GM18858 (cell line): ENCODE measurements at regions not wholly inside any gene's neighbourhood (a gene's known extent, or its start where the extent isn't known, plus 50 kb on each side); places are given as distances from the start of the nearest gene placed in this dataset.
"Not testable (repeated sequence)": the region's sequence is repeated elsewhere in the genome, so short reads cannot be mapped to it uniquely, and the experiment has no call there.

Experiments
- ATAC-seq: cut with Tn5 transposase; IDR thresholded peaks from one replicate; pipeline ENCODE4 v1.9.1; 2021; ENCODE audit not compliant: unreplicated experiment

DNA sequence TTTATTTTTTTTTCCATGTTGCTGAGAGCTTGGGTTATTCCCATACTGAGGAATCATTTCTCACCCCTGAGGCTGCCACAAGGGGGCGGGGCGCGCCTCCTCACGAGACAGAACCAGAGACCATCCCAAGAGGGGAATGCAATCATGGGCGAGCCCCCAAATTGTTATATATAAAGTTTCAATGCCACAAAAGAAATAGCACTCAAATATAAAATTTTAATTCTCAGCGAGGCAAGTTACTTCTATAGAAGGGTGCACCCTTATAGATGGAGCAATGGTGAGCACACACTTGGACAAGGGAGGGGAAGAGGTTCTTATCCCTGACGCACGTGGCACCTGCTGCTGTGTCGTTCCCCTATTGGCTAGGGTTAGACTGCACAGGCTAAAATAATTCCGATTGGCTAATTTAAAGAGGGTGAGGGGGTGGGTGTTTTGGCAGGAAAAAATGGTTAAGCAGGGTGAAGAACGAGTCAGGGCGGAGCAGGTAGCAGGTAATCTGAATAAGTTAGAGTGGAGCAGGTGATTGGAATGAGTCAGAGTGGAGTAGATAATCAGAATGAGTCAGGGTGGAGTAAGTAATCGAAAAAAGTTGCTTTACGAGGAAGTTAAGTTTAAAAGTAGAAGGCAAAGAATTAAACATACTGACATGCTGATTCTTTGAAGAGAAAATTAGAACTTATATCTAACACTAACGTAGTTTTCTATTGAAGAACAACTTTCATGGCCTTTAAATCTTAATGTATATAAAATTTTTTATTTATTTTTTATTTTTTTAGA is 177.5 kb downstream of the MTCL1 start:
- no peak for ATAC-seq

DNA sequence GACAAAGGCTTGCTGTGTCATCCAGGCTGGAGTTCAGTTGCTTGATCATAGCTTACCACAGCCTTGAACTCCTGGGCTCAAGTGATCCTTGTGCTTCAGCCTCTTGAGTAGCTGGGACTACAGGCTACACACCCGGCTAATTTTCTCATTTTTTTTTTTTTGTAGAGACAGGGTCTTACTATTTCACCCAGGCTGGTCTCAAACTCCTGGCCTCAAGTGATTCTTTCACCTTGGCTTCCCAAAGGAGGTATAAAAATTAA is 178.0 kb downstream of the MTCL1 start:
- no peak for ATAC-seq

DNA sequence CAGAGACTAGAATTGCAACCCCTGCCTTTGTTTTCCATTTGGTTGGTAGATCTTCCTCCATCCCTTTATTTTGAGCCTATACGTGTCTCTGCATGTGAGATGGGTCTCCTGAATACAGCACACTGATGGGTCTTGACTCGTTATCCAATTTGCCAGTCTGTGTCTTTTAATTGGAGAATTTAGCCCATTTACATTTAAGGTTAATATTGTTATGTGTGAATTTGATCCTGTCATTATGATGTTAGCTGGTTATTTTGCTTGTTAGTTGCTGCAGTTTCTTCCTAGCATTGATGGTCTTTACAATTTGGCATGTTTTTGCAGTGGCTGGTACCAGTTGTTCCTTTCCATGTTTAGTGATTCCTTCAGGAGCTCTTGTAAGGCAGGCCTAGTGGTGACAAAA is 182.5 kb downstream of the MTCL1 start:
- ATAC-seq: not testable (repeated sequence)

DNA sequence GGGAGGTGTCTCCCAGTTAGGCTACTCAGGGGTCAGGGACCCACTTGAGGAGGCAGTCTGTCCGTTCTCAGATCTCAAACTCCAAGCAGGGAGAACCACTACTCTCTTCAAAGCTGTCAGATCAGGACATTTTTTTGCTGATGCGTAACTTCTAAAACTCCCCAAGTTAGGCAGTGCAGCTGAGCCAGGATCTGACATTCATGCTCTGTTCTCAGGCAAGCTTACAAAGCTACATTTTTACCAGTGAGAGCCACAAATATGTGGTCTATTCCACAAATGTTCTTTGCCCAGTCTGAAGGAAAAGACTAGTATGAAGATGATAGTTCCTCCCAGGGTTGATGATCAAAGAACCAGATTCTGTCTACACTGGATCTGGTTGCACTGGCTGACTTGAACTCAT is 184.1 kb downstream of the MTCL1 start:
- ATAC-seq: no peak

DNA sequence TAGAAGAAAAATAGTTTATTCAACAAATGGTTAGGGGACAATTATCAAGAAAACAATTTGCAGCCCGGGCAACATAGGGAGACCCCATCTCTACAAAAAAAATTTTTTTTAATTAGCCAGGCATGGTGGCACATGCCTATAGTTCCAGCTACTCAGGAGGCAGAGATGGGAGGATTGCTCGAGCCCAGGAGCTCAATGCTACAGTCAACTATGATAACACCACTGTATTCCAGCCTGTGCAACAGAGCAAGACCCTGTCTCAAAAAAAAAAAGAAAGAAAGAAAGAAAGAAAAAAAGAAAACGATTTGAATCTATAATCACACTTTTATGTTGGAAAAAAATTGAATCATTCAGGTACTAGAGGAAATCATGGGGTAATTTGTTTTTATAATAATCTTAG is 185.1 kb downstream of the MTCL1 start:
- ATAC-seq: not testable (repeated sequence)

DNA sequence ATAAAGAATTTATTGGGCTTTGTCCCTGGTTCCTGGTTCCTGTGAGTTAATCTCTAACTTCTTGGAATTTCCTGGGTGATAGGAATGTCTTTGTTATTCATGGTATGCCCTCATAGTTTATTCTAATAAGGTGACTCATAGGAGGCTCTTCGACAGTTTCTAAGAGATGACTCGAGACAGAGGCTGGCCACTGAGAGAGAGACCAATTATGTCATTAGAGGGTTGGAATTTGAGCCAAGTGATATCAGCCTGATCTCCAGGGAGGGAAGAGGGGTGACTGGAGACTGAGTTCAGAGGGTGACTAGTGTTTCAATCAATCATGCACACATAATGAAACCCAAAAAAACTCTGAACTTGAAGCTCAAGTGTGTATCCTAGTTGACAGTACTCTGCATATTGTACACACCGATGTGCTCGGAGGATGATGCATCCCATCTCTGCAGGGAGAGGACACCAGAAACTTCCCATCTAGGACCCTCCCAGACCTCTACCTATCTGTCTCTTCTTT is 185.7 kb downstream of the MTCL1 start:
- no peak for ATAC-seq

DNA sequence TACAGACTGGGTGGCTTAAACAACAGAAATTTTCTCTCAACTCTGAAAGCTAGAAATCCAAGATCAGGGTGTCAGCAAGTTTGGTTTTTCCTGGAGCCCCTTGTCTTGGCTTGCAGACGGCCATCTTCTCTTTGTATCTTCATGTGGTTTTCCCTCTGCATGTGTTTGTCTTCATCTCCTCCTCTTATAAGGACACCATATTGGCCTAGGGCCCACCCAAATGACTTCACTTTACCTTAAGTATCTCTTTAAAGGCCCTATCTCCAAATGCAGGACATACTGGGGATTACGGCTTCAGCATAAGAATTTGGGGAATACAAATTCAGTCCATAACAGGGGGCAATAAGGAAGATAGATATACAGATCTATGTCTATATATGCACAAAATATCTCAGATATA is 187.9 kb downstream of the MTCL1 start:
- ATAC-seq: no peak

DNA sequence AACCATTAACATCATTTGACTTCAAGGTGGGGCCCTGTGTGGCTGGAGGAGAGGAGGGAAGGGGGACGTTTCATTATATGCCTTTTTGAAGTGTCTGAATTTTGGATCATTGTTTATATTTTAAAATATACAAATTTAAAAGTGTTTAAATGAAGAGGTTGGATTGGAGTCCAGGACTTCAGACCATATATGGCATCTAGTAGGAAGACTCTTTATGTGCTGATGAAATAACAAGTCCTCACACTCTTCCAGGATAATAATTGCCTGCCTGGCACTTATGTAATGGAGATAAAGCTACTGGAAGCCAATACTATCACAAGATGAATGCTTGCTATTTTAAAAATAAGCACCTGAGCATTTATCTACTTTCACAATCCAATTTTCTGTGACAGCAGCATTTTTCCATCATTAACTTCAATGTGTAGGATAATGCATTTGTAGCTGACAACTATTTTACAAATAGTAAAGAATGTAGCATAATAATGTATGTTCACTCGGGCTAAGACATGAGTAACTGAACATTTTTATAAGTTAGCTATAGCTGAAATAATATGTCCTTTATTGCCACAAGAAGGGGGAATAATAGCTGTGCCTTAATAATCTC is 188.4 kb downstream of the MTCL1 start:
- no peak for ATAC-seq

DNA sequence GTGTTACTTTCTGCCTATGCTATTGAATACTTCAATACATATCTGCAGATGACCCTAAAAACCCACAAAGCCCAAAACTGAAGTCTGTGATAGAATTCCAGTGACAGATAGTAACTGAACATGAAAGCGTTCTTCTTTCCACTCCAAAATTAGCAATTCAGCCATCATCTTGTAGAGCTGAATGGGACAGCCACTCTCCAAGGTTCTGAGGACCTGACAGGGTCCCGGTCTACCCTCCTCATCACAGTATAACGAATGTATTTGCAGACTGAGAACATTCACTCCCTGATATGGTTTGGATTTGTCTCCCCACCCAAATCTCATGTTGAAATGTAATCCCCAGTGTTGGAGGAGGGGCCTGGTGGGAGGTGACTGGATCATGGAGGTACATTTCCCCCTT is 189.5 kb downstream of the MTCL1 start:
- no peak for ATAC-seq

DNA sequence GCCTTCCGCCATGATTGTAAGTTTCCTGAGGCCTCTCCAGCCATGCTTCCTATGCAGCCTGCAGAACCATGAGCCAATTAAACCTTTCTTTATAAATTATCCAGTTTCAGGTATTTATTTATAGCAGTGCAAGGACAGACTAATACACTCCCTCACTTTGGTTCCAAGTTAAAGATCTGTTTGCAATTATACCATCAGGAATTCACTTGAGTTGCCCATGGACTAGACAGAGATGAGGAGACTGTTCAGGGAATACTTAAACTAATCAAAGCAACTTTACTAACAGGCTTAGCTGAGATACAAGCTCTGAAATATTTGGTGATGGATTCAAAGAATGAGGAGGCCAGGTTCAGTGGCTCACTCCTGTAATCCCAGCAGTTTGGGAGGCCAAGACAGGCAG is 190.0 kb downstream of the MTCL1 start:
- ATAC-seq: no peak

DNA sequence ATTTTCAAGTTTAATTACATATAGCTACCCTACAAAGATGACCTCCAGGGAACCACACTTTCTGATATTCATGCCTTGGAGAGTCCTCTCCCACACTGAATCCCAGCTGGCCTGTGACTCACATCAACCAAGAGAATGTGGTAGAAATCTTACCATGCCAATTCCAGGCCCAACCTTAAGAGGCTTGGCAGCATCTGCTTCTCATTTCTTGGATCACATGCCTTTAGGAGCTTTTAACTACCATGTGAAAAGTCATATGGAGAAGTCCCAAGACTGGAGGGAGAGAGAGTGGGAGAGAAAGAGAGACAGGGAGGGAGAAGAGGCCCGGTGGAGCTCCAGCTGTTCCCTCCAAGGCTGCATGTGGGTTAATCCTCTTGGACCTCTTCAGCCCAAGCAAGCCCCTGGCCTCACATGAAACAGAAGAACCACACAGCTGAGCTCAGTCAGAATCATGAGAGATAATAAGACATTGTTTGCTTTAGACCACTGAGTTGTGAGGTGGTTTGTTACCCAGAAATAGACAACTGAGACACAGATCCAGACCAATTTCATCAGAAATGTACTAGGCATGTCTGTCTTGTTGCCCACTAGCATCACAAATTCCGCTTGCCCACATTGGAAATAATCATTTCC is 190.7 kb downstream of the MTCL1 start:
- ATAC-seq: no peak

DNA sequence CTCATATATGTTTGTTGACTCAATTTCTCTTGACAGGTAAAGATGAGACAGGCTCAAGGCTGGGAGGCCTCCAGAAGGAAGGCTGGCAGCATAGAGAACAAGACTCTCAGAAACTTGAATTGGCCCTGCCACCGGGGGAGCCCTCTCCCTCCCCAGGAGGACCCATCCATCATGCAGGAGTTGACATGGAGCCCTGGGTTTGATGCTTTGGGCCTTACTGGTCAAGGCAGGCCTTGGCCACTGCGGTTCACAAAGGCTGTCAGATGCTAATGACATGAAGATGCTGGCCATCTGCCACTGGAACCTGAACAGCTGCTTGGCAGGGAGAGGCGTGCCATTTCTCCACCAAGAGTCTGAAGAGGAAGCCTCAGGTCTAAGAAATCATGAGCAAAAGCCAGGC is 193.6 kb downstream of the MTCL1 start:
- ATAC-seq: no peak

DNA sequence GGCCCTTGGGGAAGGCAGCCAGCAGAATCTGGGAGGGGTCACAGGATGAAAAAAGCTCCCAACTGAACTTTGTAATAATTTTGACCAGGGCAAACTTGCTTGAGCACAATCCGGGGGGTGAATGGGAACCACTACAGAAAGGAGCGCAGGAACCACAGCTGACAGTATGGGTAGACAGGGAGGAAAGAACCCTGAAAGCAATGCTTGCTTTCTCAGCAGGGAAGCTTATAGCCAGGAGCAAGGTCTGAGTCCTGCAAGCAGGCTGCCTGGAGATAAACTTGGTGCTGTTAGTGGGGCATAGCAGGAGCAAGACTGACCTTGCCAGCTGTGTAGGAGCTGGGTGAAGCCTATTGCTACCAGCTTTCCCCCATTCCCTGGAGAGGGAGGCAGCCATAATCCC is 195.2 kb downstream of the MTCL1 start:
- no peak for ATAC-seq

DNA sequence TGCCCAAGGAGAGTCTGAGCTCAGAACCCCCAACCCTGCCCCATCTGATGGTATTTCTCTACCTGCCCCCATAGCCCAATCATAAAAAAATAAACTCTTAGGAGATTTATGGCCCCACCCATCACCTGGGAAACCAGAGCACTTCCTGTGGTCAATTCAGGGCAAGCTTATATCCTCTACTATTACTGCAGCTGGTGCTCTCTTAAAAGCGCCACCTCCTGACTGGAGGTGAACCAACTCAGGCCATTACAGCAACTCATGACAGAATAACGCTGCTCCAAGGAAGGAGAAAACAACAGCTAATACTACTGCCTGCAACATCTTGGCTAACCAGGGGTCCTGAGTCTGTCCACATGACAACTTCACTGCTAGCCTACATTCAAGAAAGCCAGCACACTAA is 195.7 kb downstream of the MTCL1 start:
- ATAC-seq: no peak

DNA sequence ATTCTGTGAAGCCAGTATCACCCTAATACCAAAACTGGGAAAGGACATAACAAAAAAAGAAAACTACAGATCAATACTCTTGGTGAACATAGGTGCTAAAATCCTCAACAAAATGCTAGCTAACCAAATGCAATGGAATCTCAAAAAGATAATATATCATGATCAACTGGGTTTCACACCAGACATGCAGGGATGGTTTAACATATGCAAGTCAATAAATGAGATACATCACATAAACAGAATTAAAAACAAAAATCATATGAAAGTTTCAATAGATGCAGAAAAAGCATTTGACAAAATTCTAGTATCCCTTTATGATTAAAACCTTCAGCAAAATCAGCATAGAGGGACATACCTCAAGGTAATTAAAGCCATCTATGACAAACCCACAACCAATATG is 198.2 kb upstream of the NDUFV2 start:
- ATAC-seq: no peak

DNA sequence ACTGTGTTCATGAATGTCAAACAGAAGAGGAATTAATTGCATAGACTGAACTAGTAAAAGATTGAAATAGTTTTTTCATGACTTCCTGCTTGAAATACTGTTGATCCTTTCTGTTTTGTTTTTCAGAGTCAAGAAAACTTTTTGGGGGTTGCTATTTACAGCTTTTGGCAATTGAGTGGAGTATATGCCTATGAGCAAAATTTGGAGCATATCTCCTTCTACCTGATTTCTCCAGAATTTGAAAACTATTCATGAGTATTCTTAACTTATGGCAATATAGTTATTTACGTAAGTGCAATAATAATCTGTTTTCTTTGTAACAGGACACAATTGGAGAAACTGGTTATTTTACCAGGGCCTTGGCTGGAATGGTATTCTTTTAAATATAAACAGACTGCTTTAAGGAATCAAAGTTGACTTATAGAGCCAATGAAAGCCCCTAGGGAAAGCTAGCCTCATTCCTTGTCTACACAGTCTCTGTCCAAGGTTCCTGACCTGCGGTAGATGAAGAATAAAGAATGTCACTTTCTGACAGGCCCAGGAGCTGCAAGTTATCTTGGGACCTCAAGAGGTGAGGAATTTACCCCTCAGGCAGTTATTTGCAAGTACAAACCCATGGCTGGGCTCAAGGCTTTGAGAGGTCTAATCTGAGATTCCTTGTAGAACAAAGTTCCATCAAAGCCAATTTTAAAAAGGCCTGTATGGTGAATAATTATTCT is 193.5 kb upstream of the NDUFV2 start:
- no peak for ATAC-seq

DNA sequence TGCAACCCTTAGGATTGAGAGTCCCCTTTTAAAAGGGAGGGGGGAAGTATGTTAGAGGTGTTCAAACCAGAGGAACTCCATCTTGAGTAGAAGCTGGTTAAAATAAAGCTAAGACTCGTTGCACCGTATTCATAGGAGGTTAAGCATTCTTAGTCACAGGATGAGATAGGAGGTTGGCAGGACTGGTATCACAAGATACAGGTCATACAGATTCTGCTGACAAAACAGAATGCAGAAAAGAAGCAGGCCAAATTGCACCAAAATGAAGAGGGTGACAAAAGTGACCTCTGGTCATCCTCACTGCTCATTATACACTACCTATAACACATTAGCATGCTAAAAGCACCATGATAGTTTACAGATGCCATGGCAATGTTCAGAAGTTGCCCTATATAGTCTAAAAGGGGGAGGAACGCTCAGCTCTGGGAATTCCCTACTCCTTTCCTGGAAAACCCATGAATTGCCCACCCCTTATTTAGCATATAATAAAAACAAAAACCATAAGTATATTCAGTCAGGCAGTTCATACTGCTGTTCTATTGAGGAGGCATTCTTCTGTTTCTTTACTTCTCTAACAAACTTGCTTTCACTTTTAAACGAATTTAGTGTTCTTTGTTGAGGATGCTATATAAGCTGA is 192.2 kb upstream of the NDUFV2 start:
- ATAC-seq: no peak

DNA sequence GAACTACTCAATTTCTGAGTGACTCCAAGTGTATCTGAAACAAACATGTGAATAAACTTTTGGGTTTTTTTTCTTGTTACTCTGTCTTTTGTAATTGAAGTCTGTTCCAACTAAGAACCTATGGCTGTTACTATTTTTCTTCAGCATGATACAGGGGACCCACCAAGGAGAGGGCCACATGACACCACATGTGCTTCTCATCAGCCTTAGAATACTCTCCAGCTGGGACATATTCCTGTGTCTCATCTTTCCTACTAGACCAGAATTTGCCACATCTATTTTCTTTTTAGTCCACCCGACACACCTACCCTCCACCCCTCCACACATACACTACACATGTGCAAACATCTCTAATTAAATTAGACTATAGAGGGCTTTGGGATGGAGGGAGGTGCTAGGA is 191.7 kb upstream of the NDUFV2 start:
- no peak for ATAC-seq

DNA sequence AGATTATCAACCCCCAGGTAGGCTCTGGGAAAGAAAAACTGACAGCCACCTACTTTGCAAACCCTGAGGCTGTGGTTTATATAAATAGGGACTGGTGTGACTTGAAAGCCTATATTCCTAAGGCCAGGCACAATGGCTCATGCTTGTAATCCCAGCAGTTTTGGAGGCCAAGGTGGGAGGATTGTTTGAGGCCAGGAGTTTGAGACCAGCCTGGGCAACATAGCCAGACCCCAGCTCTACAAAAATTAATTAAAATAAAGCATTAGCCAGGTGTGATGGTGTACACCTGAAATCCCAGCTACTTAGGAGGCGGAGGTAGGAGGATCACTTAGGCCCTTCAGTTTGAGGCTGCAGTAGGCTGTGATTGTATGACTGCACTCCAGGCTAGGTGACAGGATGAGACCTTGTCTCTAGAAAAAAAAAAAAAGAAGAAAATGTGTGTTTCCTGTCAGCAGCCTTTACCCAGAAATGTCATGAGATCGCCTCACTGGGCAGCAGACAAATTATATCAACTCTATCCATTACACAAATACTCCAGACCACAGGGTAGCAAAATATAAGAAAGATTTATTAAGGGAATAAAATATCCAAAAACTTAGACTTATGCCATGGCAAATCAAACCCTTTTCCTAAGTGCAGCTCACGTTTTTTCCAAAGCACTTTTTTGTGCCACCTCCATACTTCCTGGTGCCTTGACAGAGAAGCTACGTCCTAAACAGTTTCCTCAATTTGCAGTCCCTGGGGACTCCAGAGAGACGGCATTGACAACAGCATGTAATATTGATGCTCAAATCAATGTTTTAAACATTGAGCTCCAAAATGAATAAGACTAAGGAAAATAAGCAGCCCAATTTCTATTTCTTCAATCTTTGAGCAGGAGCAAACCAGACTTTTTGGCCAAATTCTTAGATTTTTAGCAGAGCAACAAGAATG is 190.8 kb upstream of the NDUFV2 start:
- ATAC-seq: no peak
